CD14-positive monocyte (primary cell): ENCODE measurements at regions not wholly inside any gene's neighbourhood (a gene's known extent, or its start where the extent isn't known, plus 50 kb on each side); places are given as distances from the start of the nearest gene placed in this dataset.

Source experiments
- DNase-seq, 3 donors: peaks; one replicate each; pipeline ENCODE4 v3.0.0-alpha.2; 2011 to 2022
- H2AFZ ChIP-seq: 2 replicates; pipeline ENCODE4 v1.6.0; 2012; ENCODE audit warnings: mild to moderate bottlenecking, low read depth, low read length, inconsistent platforms; ENCODE audit not compliant: insufficient read depth, poor library complexity, severe bottlenecking
- H3K27ac ChIP-seq, 2 donors: 1 replicate in 1 of 2; 2 replicates in 1 of 2; pipeline ENCODE4 v1.5.1; 2012 to 2013; ENCODE audit warnings: low read length in 2 of 2, control low read depth in 1 of 2, inconsistent platforms in 1 of 2, low read depth in 1 of 2, mild to moderate bottlenecking in 1 of 2
- H3K27me3 ChIP-seq, 2 donors: one replicate each; pipeline versions ENCODE4 v1.6.0 to v1.6.1; 2011 to 2013; ENCODE audit warnings: low read length in 2 of 2; ENCODE audit not compliant: control insufficient read depth in 2 of 2, insufficient read depth in 2 of 2
- H3K36me3 ChIP-seq, 2 donors: replicated peaks in 1 of 2; 1 replicate in 1 of 2; 2 replicates in 1 of 2; pipeline versions ENCODE4 v1.5.1 to v1.6.1; 2012 to 2013; ENCODE audit warnings: low read length in 2 of 2, control low read depth in 1 of 2, inconsistent platforms in 1 of 2, mild to moderate bottlenecking in 1 of 2; ENCODE audit not compliant: insufficient read depth in 2 of 2, control insufficient read depth in 1 of 2
- H3K4me1 ChIP-seq, 2 donors: 1 replicate in 1 of 2; 2 replicates in 1 of 2; pipeline versions ENCODE4 v1.5.1 to v1.6.1; 2012 to 2013; ENCODE audit warnings: low read length in 2 of 2, control low read depth in 1 of 2, inconsistent platforms in 1 of 2, mild to moderate bottlenecking in 1 of 2, moderate library complexity in 1 of 2; ENCODE audit not compliant: insufficient read depth in 2 of 2, control insufficient read depth in 1 of 2
- H3K4me2 ChIP-seq: replicated peaks from 2 replicates; pipeline ENCODE3; 2012; ENCODE audit warnings: low read length, moderate library complexity, mild to moderate bottlenecking; ENCODE audit not compliant: poor library complexity, severe bottlenecking; ENCODE audit errors: extremely low read depth
- H3K4me3 ChIP-seq, 3 experiments: fragments of 200-600 bp in 1 of 3; sonication (generic) in 1 of 3; replicated peaks in 1 of 3; 1 replicate in 2 of 3; 2 replicates in 1 of 3; pipeline ENCODE4 v1.5.1; 2011 to 2013; ENCODE audit warnings: low read length in 3 of 3, mild to moderate bottlenecking in 3 of 3, control low read depth in 2 of 3, low read depth in 2 of 3, inconsistent platforms in 1 of 3, moderate library complexity in 1 of 3
- H3K79me2 ChIP-seq: 2 replicates; pipeline ENCODE4 v1.6.0; 2012; ENCODE audit warnings: mild to moderate bottlenecking, control low read depth, inconsistent platforms, low read length, moderate library complexity; ENCODE audit not compliant: insufficient read depth
- H3K9ac ChIP-seq: 2 replicates; pipeline ENCODE4 v1.6.0; 2017; ENCODE audit warnings: low read length, mild to moderate bottlenecking; ENCODE audit not compliant: insufficient read depth, poor library complexity, severe bottlenecking
- H3K9me3 ChIP-seq, 2 donors: replicated peaks in 1 of 2; 1 replicate in 1 of 2; 2 replicates in 1 of 2; pipeline versions ENCODE4 v1.5.1 to v1.6.1; 2012 to 2013; ENCODE audit warnings: low read length in 2 of 2, control low read depth in 1 of 2; ENCODE audit not compliant: control insufficient read depth in 1 of 2, insufficient read depth in 1 of 2
- H4K20me1 ChIP-seq: 2 replicates; pipeline ENCODE4 v1.6.0; 2012; ENCODE audit warnings: mild to moderate bottlenecking, low read length, control low read depth, moderate library complexity; ENCODE audit not compliant: insufficient read depth
- H3K27ac Mint-ChIP-seq, 7 donors: one replicate each; pipeline ENCODE4 v1.8.0; 2020; ENCODE audit warnings: mild to moderate bottlenecking in 7 of 7, mixed read lengths in 7 of 7, moderate library complexity in 6 of 7, inconsistent platforms in 2 of 7
- H3K27me3 Mint-ChIP-seq, 3 donors: one replicate each; pipeline ENCODE4 v1.8.0; 2021 to 2022; ENCODE audit warnings: low read depth in 3 of 3, mild to moderate bottlenecking in 3 of 3, mixed read lengths in 3 of 3, moderate library complexity in 3 of 3, inconsistent platforms in 1 of 3
- H3K36me3 Mint-ChIP-seq, 2 donors: one replicate each; pipeline ENCODE4 v1.8.0; 2020; ENCODE audit warnings: mixed read lengths in 2 of 2, inconsistent platforms in 1 of 2, mild to moderate bottlenecking in 1 of 2
- H3K4me1 Mint-ChIP-seq: one replicate; pipeline ENCODE4 v1.8.0; 2020; ENCODE audit warnings: mild to moderate bottlenecking, mixed read lengths
- H3K4me3 Mint-ChIP-seq, 2 donors: one replicate each; pipeline ENCODE4 v1.8.0; 2020; ENCODE audit warnings: mild to moderate bottlenecking in 2 of 2, mixed read lengths in 2 of 2, moderate library complexity in 1 of 2
- H3K9me3 Mint-ChIP-seq, 7 donors: one replicate each; pipeline ENCODE4 v1.8.0; 2020 to 2022; ENCODE audit warnings: mixed read lengths in 7 of 7, mild to moderate bottlenecking in 6 of 7, moderate library complexity in 6 of 7, inconsistent platforms in 2 of 7
- WGBS: methylation state at CpG from one replicate; pipeline ENCODE4 v1.1.5; 2013; ENCODE audit warnings: missing lambda C conversion rate; ENCODE audit not compliant: insufficient coverage; 5-methylcytosine and 5-hydroxymethylcytosine counted together
- intact Hi-C, 2 donors: fragments of 100-400 bp; cut with micrococcal nuclease; formaldehyde crosslinking; loops; one replicate each; pipeline versions ENCODE4 v1.15.0 to v1.15.1; 2023
- TF ChIP-seq, protein P1 (sequence below): fragments of 200-600 bp; IDR thresholded peaks from one replicate; pipeline ENCODE4 v1.8.0; 2022; ENCODE audit warnings: antibody characterized with exemption, mild to moderate bottlenecking

- Histone ChIP-seq H3K79me2 (no peaks in the 10 kb centered on the region), H3K27ac (no peak overlapping the region), H3K9ac (no peak overlapping the region), H3K4me2 (no peak overlapping the region), H3K9me3 (peaks cover 15 to 22% of the 10 kb centered on the region in 2 donors), H3K4me1 (no peaks in the 10 kb centered on the region), H3K4me3 (no peak overlapping the region), H3K36me3 (no peaks in the 10 kb centered on the region), H4K20me1 (no peaks in the 10 kb centered on the region), H3K27me3 (no peaks in the 10 kb centered on the region), H2AFZ (no peak overlapping the region)
- Mint-ChIP-seq H3K27me3 (peaks cover 2 to 9% (median 5%) of the 10 kb centered on the region in 3 donors), H3K4me1 (no peaks in the 10 kb centered on the region), H3K27ac (no peak overlapping the region), H3K36me3 (peaks cover 0 to 5% of the 10 kb centered on the region in 2 donors), H3K9me3 (peaks cover 17 to 23% (median 22%) of the 10 kb centered on the region in 7 donors), H3K4me3 (no peak overlapping the region)
- DNase-seq = no peak
- intact Hi-C loops = no loop called here
- 100% methylated on average over 4 of the region's 4 CpGs for WGBS
- TF ChIP-seq, protein P1, sequence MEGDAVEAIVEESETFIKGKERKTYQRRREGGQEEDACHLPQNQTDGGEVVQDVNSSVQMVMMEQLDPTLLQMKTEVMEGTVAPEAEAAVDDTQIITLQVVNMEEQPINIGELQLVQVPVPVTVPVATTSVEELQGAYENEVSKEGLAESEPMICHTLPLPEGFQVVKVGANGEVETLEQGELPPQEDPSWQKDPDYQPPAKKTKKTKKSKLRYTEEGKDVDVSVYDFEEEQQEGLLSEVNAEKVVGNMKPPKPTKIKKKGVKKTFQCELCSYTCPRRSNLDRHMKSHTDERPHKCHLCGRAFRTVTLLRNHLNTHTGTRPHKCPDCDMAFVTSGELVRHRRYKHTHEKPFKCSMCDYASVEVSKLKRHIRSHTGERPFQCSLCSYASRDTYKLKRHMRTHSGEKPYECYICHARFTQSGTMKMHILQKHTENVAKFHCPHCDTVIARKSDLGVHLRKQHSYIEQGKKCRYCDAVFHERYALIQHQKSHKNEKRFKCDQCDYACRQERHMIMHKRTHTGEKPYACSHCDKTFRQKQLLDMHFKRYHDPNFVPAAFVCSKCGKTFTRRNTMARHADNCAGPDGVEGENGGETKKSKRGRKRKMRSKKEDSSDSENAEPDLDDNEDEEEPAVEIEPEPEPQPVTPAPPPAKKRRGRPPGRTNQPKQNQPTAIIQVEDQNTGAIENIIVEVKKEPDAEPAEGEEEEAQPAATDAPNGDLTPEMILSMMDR = no peak
Measured at GRCh38 chr15:69553686-69554085, 101.1 kb downstream of the RPLP1 start.

GRCh38 chr15:69554279-69554961, 101.8 kb downstream of the RPLP1 start:
- H3K4me2 ChIP-seq = no peak overlapping the region
- WGBS = 100% methylated on average over 3 of the region's 7 CpGs

More at GRCh38 chr15:69554279-69554961, 101.8 kb downstream of the RPLP1 start:
- no peaks in the 10 kb centered on the region for H3K4me1 Mint-ChIP-seq
- peaks cover 2 to 10% (median 3%) of the 10 kb centered on the region in 3 donors for H3K27me3 Mint-ChIP-seq
- Histone ChIP-seq H3K27me3 (no peaks in the 10 kb centered on the region), H3K9ac (no peak overlapping the region), H4K20me1 (no peaks in the 10 kb centered on the region), H2AFZ (no peak overlapping the region), H3K36me3 (no peaks in the 10 kb centered on the region), H3K27ac (no peak overlapping the region), H3K4me1 (no peaks in the 10 kb centered on the region), H3K9me3 (peaks cover 15 to 22% of the 10 kb centered on the region in 2 donors), H3K79me2 (no peaks in the 10 kb centered on the region), H3K4me3 (no peak overlapping the region)
- intact Hi-C loops = no loop called here
- H3K27ac Mint-ChIP-seq = no peak overlapping the region
- no peak overlapping the region for H3K4me3 Mint-ChIP-seq
- peaks cover 0 to 5% of the 10 kb centered on the region in 2 donors for H3K36me3 Mint-ChIP-seq
- TF ChIP-seq, protein P1 = no peak
- H3K9me3 Mint-ChIP-seq = peaks cover 17 to 23% (median 22%) of the 10 kb centered on the region in 7 donors
- no peak for DNase-seq
